Mucosa of descending colon (tissue), 3 donors: ENCODE measurements at regions not wholly inside any gene's neighbourhood (a gene's known extent, or its start where the extent isn't known, plus 50 kb on each side); places are given as distances from the start of the nearest gene placed in this dataset.

Source experiments
- ATAC-seq: fragments of 200-7000 bp; cut with Tn5 transposase; one replicate; pipeline ENCODE4 v1.9.1; 2020; ENCODE audit warnings: mild to moderate bottlenecking, moderate library complexity
- DNase-seq, 3 donors: peaks; one replicate each; pipeline ENCODE4 v3.0.0-alpha.2; 2020
- H3K36me3 ChIP-seq: fragments of 200-600 bp; one replicate; pipeline ENCODE4 v1.8.0; 2021; ENCODE audit warnings: low read depth, mild to moderate bottlenecking
- H3K4me1 ChIP-seq: fragments of 200-600 bp; one replicate; pipeline ENCODE4 v1.8.0; 2021; ENCODE audit warnings: low read depth, mild to moderate bottlenecking
- H3K4me3 ChIP-seq: fragments of 200-600 bp; one replicate; pipeline ENCODE4 v1.8.0; 2021; ENCODE audit warnings: mild to moderate bottlenecking
- H3K9me3 ChIP-seq: fragments of 200-600 bp; one replicate; pipeline ENCODE4 v1.8.0; 2021; ENCODE audit warnings: mild to moderate bottlenecking
- intact Hi-C, 2 donors: fragments of 100-400 bp; cut with DNase I in 1 of 2; cut with micrococcal nuclease in 1 of 2; formaldehyde crosslinking; loops; one replicate each; pipeline versions ENCODE4 v1.11.0 to v1.11.1; 2022; cut with DNase I, micrococcal nuclease
- TF ChIP-seq, protein P1 (sequence below): fragments of 200-600 bp; IDR thresholded peaks from one replicate; pipeline ENCODE4 v1.8.0; 2022; ENCODE audit warnings: antibody characterized with exemption, mild to moderate bottlenecking
- donor health status: DM: no; HTN: no; CAD: no; lungs with moderate emphysema.
- donor health status: DM: no; HTN: no; CAD: no.
- donor health status: DM: no; HTN: yes; CAD: no.

DNA sequence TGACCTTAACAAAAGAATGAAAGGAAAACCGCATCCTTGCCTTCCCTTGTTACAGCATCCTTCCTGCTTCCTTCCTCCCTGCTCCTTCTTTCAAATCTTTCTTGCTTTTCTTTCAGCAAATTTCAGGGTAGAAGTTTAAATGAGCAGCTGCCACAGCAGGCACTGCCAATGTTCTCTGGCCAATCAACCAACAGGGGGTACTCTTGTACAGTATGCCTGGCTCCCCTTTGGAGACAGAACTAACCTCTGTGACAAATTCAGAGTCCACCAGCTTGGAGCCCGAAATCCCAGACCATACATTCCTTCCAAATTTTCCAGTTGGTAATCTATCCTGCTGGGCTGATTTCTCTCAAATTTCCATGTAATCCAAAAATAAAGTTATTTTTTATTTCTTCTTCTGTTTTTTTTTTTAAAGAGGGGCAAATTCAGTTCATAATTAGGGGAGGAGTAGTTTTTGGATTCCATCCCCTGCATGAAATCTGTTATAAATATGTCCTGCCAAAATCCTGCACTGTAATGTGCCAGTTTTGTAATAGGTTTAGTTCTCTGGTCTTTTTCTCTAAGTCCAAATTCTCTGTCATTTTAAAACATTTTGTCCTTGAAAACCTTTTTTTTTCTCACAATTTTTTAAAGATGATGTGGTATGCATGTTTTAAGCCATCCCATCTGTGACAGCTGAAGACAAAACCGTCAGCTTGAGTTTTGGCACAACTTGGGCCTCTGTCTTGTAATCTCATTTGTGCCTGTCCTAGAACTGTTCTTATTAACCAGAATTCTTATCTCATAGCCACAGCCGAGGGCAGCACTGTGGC is 610.0 kb upstream of the LMO3 start:
- Histone ChIP-seq H3K4me1 (no peaks in the 10 kb centered on the region), H3K4me3 (no peak overlapping the region), H3K36me3 (no peaks in the 10 kb centered on the region), H3K9me3 (peaks cover 6% of the 10 kb centered on the region)
- DNase-seq (no peak), ATAC-seq (no peak)
- intact Hi-C loops = no loop called here
- TF ChIP-seq, protein P1, sequence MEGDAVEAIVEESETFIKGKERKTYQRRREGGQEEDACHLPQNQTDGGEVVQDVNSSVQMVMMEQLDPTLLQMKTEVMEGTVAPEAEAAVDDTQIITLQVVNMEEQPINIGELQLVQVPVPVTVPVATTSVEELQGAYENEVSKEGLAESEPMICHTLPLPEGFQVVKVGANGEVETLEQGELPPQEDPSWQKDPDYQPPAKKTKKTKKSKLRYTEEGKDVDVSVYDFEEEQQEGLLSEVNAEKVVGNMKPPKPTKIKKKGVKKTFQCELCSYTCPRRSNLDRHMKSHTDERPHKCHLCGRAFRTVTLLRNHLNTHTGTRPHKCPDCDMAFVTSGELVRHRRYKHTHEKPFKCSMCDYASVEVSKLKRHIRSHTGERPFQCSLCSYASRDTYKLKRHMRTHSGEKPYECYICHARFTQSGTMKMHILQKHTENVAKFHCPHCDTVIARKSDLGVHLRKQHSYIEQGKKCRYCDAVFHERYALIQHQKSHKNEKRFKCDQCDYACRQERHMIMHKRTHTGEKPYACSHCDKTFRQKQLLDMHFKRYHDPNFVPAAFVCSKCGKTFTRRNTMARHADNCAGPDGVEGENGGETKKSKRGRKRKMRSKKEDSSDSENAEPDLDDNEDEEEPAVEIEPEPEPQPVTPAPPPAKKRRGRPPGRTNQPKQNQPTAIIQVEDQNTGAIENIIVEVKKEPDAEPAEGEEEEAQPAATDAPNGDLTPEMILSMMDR = no peak

DNA sequence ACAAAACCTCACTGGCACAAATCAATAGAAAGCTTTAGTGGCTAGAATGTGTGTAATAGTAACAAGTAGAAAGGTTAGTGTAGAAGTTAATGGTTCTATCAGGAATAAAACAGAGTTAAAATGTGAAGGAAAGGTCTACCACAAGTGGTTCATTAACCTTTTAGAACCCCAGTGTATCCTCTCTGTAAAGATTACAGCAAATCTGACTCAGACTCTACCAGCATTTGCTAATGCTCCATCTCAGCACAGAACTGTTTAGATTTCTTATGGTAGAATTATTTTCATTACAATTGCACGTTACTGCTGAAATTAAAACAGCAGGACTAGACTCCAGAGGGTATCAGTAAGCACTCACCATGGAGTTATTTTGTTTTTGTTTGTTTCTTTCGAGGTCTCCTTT is 609.0 kb upstream of the LMO3 start:
- intact Hi-C loops = no loop called here
- Histone ChIP-seq H3K9me3 (peaks cover 6% of the 10 kb centered on the region), H3K4me1 (no peaks in the 10 kb centered on the region), H3K4me3 (no peak overlapping the region), H3K36me3 (no peaks in the 10 kb centered on the region)
- TF ChIP-seq, protein P1 = no peak
- ATAC-seq = no peak
- DNase-seq = no peak

DNA sequence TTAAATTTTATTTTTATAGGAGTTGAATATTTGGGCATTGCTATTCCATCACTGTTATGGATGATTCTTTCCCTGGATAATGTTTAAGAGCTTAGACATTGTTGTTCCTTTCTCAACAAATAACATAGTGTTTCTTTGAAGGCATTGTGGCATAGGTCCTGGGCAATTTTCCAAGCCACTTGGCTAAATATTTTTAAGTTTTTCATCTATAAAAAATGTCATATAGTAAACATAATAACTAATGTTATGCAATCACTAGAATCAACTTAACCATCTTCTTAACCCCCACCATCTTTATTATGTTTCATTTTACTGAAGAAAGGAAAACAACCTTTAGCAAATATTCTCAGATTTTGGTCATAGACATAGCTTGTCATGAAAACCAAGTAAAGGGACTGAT is 600.6 kb upstream of the LMO3 start:
- H3K4me3 ChIP-seq = no peak overlapping the region
- no peak for DNase-seq
- H3K4me1 ChIP-seq = no peaks in the 10 kb centered on the region
- TF ChIP-seq, protein P1 = no peak
- H3K36me3 ChIP-seq = no peaks in the 10 kb centered on the region
- peaks cover 23% of the 10 kb centered on the region for H3K9me3 ChIP-seq
- intact Hi-C loops = no loop called here
- no peak for ATAC-seq

DNA sequence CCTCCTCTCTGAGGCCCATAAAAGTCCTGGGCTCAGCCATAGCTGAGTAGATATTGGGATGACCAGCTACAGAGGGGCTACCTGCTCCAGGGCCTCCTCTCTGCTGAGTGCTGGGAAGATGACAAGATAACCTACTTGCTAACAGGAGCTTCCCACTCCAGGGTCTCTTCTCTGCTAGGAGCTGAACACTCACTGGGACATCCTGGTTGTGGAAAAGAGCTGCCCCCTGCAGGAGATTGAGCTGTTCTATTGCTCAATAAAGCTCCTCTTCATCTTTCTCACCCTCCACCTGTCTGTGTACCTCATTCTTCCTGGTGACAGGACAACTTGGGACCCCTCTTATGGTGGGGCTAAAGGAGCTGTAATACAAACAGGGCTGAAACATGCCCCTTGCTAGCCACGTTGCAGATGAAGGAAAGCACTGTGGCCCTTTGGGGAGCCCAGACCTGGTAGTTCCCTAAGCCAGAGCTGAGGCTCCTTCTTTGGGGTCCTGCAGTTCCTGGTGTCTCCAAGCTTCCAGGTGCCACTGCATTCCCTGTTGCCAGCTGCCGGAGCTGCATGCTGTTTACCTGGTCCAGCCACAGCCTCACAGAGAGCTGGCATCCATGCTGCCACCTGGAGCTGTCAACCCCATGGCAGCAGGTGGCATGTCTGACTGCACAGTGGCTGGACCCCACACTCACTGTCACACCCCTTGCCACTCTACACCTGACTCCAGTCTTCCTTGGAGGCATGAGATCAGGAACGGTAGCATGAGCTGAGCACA is 598.5 kb upstream of the LMO3 start:
- no peaks in the 10 kb centered on the region for H3K4me1 ChIP-seq
- peaks cover 20% of the 10 kb centered on the region for H3K9me3 ChIP-seq
- ATAC-seq = no peak
- TF ChIP-seq, protein P1 = no peak
- no peak overlapping the region for H3K4me3 ChIP-seq
- H3K36me3 ChIP-seq = no peaks in the 10 kb centered on the region
- intact Hi-C loops = no loop called here
- DNase-seq = no peak

DNA sequence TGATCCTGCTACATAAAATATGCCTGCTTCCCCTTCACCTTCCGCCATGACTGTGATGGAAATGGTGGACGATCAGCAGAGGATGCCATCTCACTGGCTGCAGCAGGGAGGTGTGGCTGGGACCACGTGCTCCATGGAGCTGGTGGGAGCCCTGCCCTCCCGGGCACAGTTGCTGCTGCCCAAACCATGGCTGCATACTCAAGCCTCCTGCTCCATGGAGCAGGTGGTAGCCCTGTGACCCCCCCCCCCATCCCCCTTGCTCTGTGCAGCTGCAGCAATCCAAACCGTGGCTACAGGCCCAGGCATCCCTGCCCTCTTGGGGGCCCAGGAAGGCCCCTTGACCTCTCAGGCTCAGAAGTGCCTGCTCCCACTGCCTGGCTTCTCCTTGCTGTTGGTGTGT is 597.5 kb upstream of the LMO3 start:
- Histone ChIP-seq H3K4me3 (no peak overlapping the region), H3K4me1 (no peaks in the 10 kb centered on the region), H3K36me3 (no peaks in the 10 kb centered on the region), H3K9me3 (peaks cover 20% of the 10 kb centered on the region)
- ATAC-seq (no peak), DNase-seq (no peak)
- TF ChIP-seq, protein P1 = no peak
- intact Hi-C loops = no loop called here
